ENCODE measurements at regions not wholly inside any gene's neighbourhood (a gene's known extent, or its start where the extent isn't known, plus 50 kb on each side); places are given as distances from the start of the nearest gene placed in this dataset.

- Histone ChIP-seq H3K23me2 (ENCODE audit: insufficient read length, low read depth, low read length, poor library complexity, severe bottlenecking) (no peaks in the 10 kb centered on the region), H3K4ac (ENCODE audit: low read depth, low read length) (no peak overlapping the region), H3K4me2 (ENCODE audit: insufficient read depth, insufficient read length, low read length) (no peak overlapping the region), H3K56ac (ENCODE audit: insufficient read length, low read depth, low read length) (no peak overlapping the region), H2AFZ (ENCODE audit: low read length) (no peak overlapping the region), H3K9me3 (ENCODE audit: control insufficient read depth, low read depth, low read length) (no peaks in the 10 kb centered on the region), H4K91ac (ENCODE audit: insufficient read length, low read depth, low read length) (no peak overlapping the region), H3K14ac (ENCODE audit: insufficient read depth, low read length) (no peak overlapping the region), H3K9ac (ENCODE audit: extremely low read depth, insufficient read length, low read length) (no peak overlapping the region), H3K79me2 (ENCODE audit: insufficient read depth, low read length) (no peaks in the 10 kb centered on the region), H2AK5ac (ENCODE audit: insufficient read length, low read length) (no peak overlapping the region), H3K23ac (ENCODE audit: insufficient read length, low read depth, low read length) (no peak overlapping the region), H4K8ac (replicated peaks; ENCODE audit: insufficient read length, low read depth, low read length) (no peak overlapping the region), H2BK20ac (ENCODE audit: low read depth, low read length, poor library complexity, severe bottlenecking) (no peak overlapping the region), H2BK120ac (ENCODE audit: low read depth, low read length, poor library complexity, severe bottlenecking) (no peak overlapping the region), H3K27ac (ENCODE audit: insufficient read length, low read depth, low read length) (no peak overlapping the region), H4K5ac (ENCODE audit: insufficient read length, low read depth, low read length) (no peak overlapping the region), H2BK5ac (ENCODE audit: insufficient read length, low read length) (no peak overlapping the region), H3K27me3 (ENCODE audit: insufficient read depth, low read length) (no peaks in the 10 kb centered on the region), H3K4me1 (ENCODE audit: insufficient read depth, low read length) (no peaks in the 10 kb centered on the region), H3K79me1 (ENCODE audit: insufficient read depth, low read depth, low read length, poor library complexity, severe bottlenecking) (no peaks in the 10 kb centered on the region), H2BK12ac (ENCODE audit: insufficient read length, low read depth, low read length) (no peak overlapping the region), H3K18ac (ENCODE audit: insufficient read length, low read depth, low read length) (no peak overlapping the region), H3T11ph (ENCODE audit: low read length) (no peak overlapping the region), H2BK15ac (ENCODE audit: low read depth, low read length) (no peak overlapping the region), H4K20me1 (ENCODE audit: control insufficient read depth, insufficient read depth, insufficient read length) (no peaks in the 10 kb centered on the region)
- no peak for TF ChIP-seq CTCF (conservative IDR thresholded peaks at IDR 0.05)
- H3K4me1 Mint-ChIP-seq = peaks cover 2 to 5% of the 10 kb centered on the region in 2 experiments; a peak in 3 of 4 replicates
- H3K36me3 Mint-ChIP-seq (ENCODE audit: insufficient read depth in 1 of 3, low read depth in 3 of 3) = no peaks in the 10 kb centered on the region
- no peaks in the 10 kb centered on the region for H3K9me3 Mint-ChIP-seq
- no CpG with 5 or more reads among the region's 1 CpG for WGBS (ENCODE audit: extremely low coverage, insufficient read length, low lambda C conversion rate)
- no peak overlapping the region for H3K27ac Mint-ChIP-seq
- DNase-seq = no peak
- H3K27me3 Mint-ChIP-seq (ENCODE audit: low read depth) = no peaks in the 10 kb centered on the region
- H3K4me3 Mint-ChIP-seq = no peak overlapping the region
Observed at GRCh38 chr13:107091861-107092260, 523.9 kb upstream of the ARGLU1 start.

Measured in H9 (cell line).